Lower leg skin (tissue), 4 donors: ENCODE measurements at regions not wholly inside any gene's neighbourhood (a gene's known extent, or its start where the extent isn't known, plus 50 kb on each side); places are given as distances from the start of the nearest gene placed in this dataset.

ENCODE experiments used
- DNase-seq, 2 donors: peaks; one replicate each; pipeline ENCODE4 v3.0.0-alpha.2; 2019; ENCODE audit warnings: low spot score in 2 of 2
- H3K4me3 ChIP-seq: fragments of 200-600 bp; sonication (generic); 2 replicates; pipeline ENCODE4 v1.5.1; 2017; ENCODE audit warnings: mild to moderate bottlenecking, low read depth; ENCODE audit not compliant: poor library complexity, severe bottlenecking
- CTCF ChIP-seq, 3 donors: fragments of 450-650 bp; IDR thresholded peaks; one replicate each; pipeline ENCODE4 v1.5.1; 2016; ENCODE audit warnings: antibody characterized with exemption in 3 of 3, mild to moderate bottlenecking in 3 of 3, moderate library complexity in 2 of 3
- POLR2A ChIP-seq, 2 donors: fragments of 450-650 bp; IDR thresholded peaks; one replicate each; pipeline ENCODE4 v1.6.1; 2016 to 2017; ENCODE audit warnings: antibody characterized with exemption in 2 of 2, mild to moderate bottlenecking in 1 of 2, moderate library complexity in 1 of 2
- WGBS, 2 donors: methylation state at CpG; one replicate each; pipeline ENCODE4 v1.1.5; 2018; 5-methylcytosine and 5-hydroxymethylcytosine counted together
- intact Hi-C: fragments of 100-400 bp; cut with DNase I; formaldehyde crosslinking; loops from one replicate; pipeline ENCODE4 v1.15.0; 2023; ENCODE audit warnings: low total_unique reads

- 83 to 86% methylated on average over 3 of the region's 3 CpGs for WGBS, 2 donors
- intact Hi-C loops = no loop called here
- TF ChIP-seq POLR2A (IDR thresholded peaks at IDR 0.05) (no peak), CTCF (IDR thresholded peaks at IDR 0.05) (no peak)
- H3K4me3 ChIP-seq = no peak overlapping the region
- DNase-seq = no peak
These were observed 979.6 kb upstream of the NR2F2 start for GRCh38 chr15:95350908-95351307.

GRCh38 chr15:95352631-95353187 lies 977.8 kb upstream of the NR2F2 start:
- TF ChIP-seq POLR2A (IDR thresholded peaks at IDR 0.05) = no peak
- TF ChIP-seq CTCF (IDR thresholded peaks at IDR 0.05) = no peak
- 83 to 87% methylated on average over 9 of the region's 9 CpGs for WGBS, 2 donors
- H3K4me3 ChIP-seq = no peak overlapping the region
- intact Hi-C loops = no loop called here
- DNase-seq = no peak

- H3K4me3 ChIP-seq = no peak overlapping the region
- no peak for DNase-seq
- intact Hi-C loops = no loop called here
- TF ChIP-seq POLR2A (IDR thresholded peaks at IDR 0.05) = no peak
- TF ChIP-seq CTCF (IDR thresholded peaks at IDR 0.05) = no peak
- WGBS, 2 donors = 90 to 97% methylated on average over 1 of the region's 1 CpG
These were observed 977.0 kb upstream of the NR2F2 start for GRCh38 chr15:95353512-95353911.

GRCh38 chr15:95359966-95360365 lies 970.5 kb upstream of the NR2F2 start:
- intact Hi-C loops = no loop called here
- 42% methylated on average over 5 of the region's 5 CpGs for WGBS, 2 donors
- TF ChIP-seq POLR2A (IDR thresholded peaks at IDR 0.05) = no peak
- no peak for TF ChIP-seq CTCF (IDR thresholded peaks at IDR 0.05)

GRCh38 chr15:95362306-95362705 lies 968.2 kb upstream of the NR2F2 start:
- no peak overlapping the region for H3K4me3 ChIP-seq
- intact Hi-C loops = no loop called here
- no peak for DNase-seq
- TF ChIP-seq CTCF (IDR thresholded peaks at IDR 0.05) = no peak
- TF ChIP-seq POLR2A (IDR thresholded peaks at IDR 0.05) = no peak
- WGBS, 2 donors = 57 to 82% methylated on average over 3 of the region's 3 CpGs

More at GRCh38 chr15:95359966-95360365, 970.5 kb upstream of the NR2F2 start:
- no peak for DNase-seq
- no peak overlapping the region for H3K4me3 ChIP-seq

- intact Hi-C loops = no loop called here
- no peak for DNase-seq
- 32 to 36% methylated on average over 5 of the region's 5 CpGs for WGBS, 2 donors
- H3K4me3 ChIP-seq = no peak overlapping the region
- TF ChIP-seq POLR2A (IDR thresholded peaks at IDR 0.05) = no peak
- no peak for TF ChIP-seq CTCF (IDR thresholded peaks at IDR 0.05)
These were observed 966.9 kb upstream of the NR2F2 start for GRCh38 chr15:95363646-95364045.
